Brain microvascular endothelial cell (primary cell): ENCODE measurements at regions not wholly inside any gene's neighbourhood (a gene's known extent, or its start where the extent isn't known, plus 50 kb on each side); places are given as distances from the start of the nearest gene placed in this dataset.

Source experiments
- DNase-seq: peaks from one replicate; pipeline ENCODE4 v3.0.0-alpha.2; 2020
- H3K27ac ChIP-seq: fragments of 250-450 bp; sonication (Bioruptor Pico); 2 replicates; pipeline ENCODE4 v1.5.1; 2020; ENCODE audit warnings: mild to moderate bottlenecking, moderate library complexity
- H3K27me3 ChIP-seq: fragments of 250-450 bp; sonication (Bioruptor Pico); replicated peaks from 2 replicates; pipeline ENCODE4 v1.5.1; 2020; ENCODE audit warnings: mild to moderate bottlenecking
- H3K36me3 ChIP-seq: fragments of 250-450 bp; sonication (Bioruptor Pico); replicated peaks from 2 replicates; pipeline ENCODE4 v1.5.1; 2020; ENCODE audit warnings: mild to moderate bottlenecking
- H3K4me3 ChIP-seq: 2 replicates; pipeline ENCODE4 v1.5.1; 2011; ENCODE audit warnings: low read depth, mild to moderate bottlenecking, control low read depth, low read length, moderate library complexity
- in situ Hi-C: cut with HindIII; loops from 2 replicates; pipeline ENCODE4 v1.10.0; 2017; ENCODE audit warnings: low sequenced_read_pairs, low pct_ligation_motif_present
- TF ChIP-seq, protein P1 (sequence below): IDR thresholded peaks from 2 replicates; pipeline ENCODE4 v1.5.1; 2011; ENCODE audit warnings: low read depth, mild to moderate bottlenecking, moderate library complexity, low read length, control low read depth, inconsistent platforms; ENCODE audit errors: missing control alignments

DNA sequence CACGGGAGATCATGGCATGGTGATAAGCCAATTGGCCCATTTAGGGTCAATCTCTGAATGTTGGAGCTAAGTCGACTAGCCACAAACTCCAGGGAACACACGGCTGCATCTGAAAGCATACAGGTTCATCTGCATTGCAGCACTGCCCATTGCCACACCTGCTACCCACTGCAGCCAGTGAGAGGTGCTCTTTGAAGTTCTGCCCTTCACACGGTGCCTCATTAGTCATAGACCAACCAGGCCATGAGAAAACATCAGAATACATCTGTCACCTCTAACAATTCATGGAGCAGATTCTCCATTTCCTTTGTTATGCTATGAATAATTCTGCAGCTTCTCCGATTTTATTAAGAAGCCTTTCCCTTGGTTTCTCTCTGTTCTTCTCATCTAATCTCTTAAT lies 65.7 kb upstream of the FAM204A start:
- no peak overlapping the region for H3K4me3 ChIP-seq
- no peak overlapping the region for H3K27ac ChIP-seq
- H3K27me3 ChIP-seq: no peaks in the 10 kb centered on the region
- in situ Hi-C loops: no loop called here
- TF ChIP-seq, protein P1, sequence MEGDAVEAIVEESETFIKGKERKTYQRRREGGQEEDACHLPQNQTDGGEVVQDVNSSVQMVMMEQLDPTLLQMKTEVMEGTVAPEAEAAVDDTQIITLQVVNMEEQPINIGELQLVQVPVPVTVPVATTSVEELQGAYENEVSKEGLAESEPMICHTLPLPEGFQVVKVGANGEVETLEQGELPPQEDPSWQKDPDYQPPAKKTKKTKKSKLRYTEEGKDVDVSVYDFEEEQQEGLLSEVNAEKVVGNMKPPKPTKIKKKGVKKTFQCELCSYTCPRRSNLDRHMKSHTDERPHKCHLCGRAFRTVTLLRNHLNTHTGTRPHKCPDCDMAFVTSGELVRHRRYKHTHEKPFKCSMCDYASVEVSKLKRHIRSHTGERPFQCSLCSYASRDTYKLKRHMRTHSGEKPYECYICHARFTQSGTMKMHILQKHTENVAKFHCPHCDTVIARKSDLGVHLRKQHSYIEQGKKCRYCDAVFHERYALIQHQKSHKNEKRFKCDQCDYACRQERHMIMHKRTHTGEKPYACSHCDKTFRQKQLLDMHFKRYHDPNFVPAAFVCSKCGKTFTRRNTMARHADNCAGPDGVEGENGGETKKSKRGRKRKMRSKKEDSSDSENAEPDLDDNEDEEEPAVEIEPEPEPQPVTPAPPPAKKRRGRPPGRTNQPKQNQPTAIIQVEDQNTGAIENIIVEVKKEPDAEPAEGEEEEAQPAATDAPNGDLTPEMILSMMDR: no peak
- no peak for DNase-seq
- H3K36me3 ChIP-seq: no peaks in the 10 kb centered on the region

- no peak for DNase-seq
- TF ChIP-seq, protein P1: no peak
- H3K27me3 ChIP-seq: no peaks in the 10 kb centered on the region
- no peak overlapping the region for H3K4me3 ChIP-seq
- H3K27ac ChIP-seq: no peak overlapping the region
- no peaks in the 10 kb centered on the region for H3K36me3 ChIP-seq
- in situ Hi-C loops: no loop called here
Observed at GRCh38 chr10:118407026-118407425, 64.9 kb upstream of the FAM204A start.

- in situ Hi-C loops: no loop called here
- Histone ChIP-seq H3K27me3 (no peaks in the 10 kb centered on the region), H3K4me3 (no peak overlapping the region), H3K27ac (no peak overlapping the region), H3K36me3 (no peaks in the 10 kb centered on the region)
- TF ChIP-seq, protein P1: no peak
- no peak for DNase-seq
Observed at GRCh38 chr10:118405928-118406327, 63.8 kb upstream of the FAM204A start.

DNA sequence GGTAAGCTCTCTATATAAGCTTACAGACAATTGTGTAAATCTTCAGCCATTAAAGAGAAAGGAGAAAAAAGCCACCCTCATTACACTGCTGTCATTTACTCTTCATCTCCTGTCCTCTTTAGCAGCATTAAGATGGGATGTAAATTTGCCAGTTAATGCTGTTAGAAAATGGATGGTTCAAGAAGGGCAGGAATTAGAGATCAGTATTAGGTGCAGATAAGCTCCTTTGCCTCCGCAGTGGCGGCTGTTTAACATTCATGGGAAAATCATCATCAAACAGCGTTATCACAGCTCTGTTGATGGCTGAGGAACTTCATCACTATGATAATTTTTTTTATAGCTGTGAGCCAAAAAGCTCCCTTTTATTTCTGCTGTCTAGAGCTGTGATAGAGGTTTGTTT lies 61.8 kb upstream of the FAM204A start:
- DNase-seq: no peak
- no peak overlapping the region for H3K4me3 ChIP-seq
- no peaks in the 10 kb centered on the region for H3K27me3 ChIP-seq
- no peak overlapping the region for H3K27ac ChIP-seq
- in situ Hi-C loops: no loop called here
- TF ChIP-seq, protein P1: no peak
- no peaks in the 10 kb centered on the region for H3K36me3 ChIP-seq

DNA sequence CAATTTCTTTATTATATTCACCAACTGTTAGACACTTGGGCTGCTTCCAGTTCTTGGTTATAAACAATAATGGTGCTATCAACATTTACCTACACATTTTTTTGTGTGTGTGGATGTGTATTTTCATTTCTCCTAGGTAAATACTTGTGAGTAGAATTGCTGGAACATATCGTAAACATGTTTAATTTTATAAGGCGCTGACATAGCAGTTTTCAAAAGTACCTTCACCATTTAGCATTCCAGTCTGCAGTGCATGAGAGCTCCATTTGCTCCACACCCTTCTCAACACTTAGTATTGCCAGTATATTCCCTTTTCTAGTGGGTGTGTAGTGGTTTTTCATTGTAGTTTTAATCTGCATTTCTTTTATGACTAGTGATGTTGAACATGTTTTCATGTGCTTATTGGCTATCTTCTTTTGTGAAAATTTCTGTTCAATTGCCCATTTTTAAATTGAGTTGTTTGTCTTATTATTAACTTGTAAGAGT lies 59.6 kb upstream of the FAM204A start:
- Histone ChIP-seq H3K4me3 (no peak overlapping the region), H3K27ac (no peak overlapping the region), H3K27me3 (no peaks in the 10 kb centered on the region), H3K36me3 (no peaks in the 10 kb centered on the region)
- in situ Hi-C loops: no loop called here
- DNase-seq: no peak
- TF ChIP-seq, protein P1: no peak

- in situ Hi-C loops: no loop called here
- H3K36me3 ChIP-seq: no peaks in the 10 kb centered on the region
- H3K27ac ChIP-seq: no peak overlapping the region
- H3K27me3 ChIP-seq: no peaks in the 10 kb centered on the region
- TF ChIP-seq, protein P1: no peak
- no peak for DNase-seq
- no peak overlapping the region for H3K4me3 ChIP-seq
Observed at GRCh38 chr10:118397391-118397790, 55.3 kb upstream of the FAM204A start.
